ENCODE measurements at regions not wholly inside any gene's neighbourhood (a gene's known extent, or its start where the extent isn't known, plus 50 kb on each side); places are given as distances from the start of the nearest gene placed in this dataset.

DNA sequence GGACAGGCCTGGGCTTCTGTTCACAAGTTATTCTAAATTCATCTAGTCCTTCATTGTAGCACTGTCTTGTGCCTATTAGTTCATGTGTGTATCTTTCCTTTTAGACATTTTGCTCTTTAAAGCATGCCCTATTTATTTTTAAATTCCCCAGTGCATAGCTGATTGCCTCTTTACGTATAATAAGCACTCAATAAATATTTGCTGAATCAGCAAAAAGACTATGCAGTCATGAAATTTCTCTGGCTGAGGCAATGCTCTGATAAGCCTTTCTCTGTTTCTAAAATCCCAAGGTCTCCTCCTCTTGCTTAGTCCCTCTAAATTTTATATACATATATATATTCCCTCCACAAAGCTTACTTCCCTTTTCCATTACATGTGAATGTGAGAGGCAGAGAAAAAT is 315.9 kb upstream of the PCSK5 start:
- no peak for DNase-seq (ENCODE audit: low read depth)
- TF ChIP-seq, protein P1, sequence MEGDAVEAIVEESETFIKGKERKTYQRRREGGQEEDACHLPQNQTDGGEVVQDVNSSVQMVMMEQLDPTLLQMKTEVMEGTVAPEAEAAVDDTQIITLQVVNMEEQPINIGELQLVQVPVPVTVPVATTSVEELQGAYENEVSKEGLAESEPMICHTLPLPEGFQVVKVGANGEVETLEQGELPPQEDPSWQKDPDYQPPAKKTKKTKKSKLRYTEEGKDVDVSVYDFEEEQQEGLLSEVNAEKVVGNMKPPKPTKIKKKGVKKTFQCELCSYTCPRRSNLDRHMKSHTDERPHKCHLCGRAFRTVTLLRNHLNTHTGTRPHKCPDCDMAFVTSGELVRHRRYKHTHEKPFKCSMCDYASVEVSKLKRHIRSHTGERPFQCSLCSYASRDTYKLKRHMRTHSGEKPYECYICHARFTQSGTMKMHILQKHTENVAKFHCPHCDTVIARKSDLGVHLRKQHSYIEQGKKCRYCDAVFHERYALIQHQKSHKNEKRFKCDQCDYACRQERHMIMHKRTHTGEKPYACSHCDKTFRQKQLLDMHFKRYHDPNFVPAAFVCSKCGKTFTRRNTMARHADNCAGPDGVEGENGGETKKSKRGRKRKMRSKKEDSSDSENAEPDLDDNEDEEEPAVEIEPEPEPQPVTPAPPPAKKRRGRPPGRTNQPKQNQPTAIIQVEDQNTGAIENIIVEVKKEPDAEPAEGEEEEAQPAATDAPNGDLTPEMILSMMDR (conservative IDR thresholded peaks at IDR 0.05; ENCODE audit: low read depth, low read length) = no peak
- H3K4me3 ChIP-seq (ENCODE audit: low read depth, low read length) = no peak overlapping the region

DNA sequence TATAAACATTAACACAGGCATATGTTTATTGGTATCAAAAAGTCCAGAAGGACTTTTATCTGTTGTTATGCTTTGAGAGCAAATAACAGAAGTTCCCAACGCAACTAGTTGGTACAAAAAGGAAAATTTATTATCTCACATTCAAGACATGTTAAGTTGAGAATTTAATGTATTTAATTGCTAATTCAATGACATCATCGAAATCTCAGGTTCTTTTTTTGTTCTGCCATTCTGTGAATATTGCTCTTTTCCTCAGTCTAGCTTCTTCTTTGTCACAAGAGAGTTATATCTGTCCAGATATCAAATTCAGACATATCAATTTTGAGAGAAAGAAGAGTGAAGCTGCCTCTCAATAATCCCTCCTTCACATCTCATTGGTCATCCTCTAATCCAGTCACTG is 307.6 kb upstream of the PCSK5 start:
- H3K4me3 ChIP-seq (ENCODE audit: low read depth, low read length) = no peak overlapping the region
- TF ChIP-seq, protein P1 (conservative IDR thresholded peaks at IDR 0.05; ENCODE audit: low read depth, low read length) = no peak
- no peak for DNase-seq (ENCODE audit: low read depth)

DNA sequence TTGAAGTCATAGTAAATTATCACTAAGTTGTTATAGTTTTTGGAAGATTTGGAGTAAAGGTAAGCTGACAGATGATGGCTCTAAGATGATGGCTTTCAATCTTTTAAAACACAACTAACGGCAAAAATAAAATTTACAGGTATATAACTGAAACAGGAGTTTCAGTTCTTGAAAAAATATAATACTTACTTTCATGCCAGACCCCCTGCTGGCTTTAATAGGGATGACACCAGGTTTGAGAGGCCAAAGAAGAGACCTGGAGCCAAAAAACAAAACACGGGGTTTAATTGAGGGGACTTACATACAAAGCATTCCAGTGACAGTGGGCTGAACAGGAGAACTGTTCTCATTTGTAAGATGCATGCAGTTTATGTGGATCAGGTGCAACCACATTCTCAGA is 301.7 kb upstream of the PCSK5 start:
- no peak overlapping the region for H3K4me3 ChIP-seq (ENCODE audit: low read depth, low read length)
- DNase-seq (ENCODE audit: low read depth) = no peak
- TF ChIP-seq, protein P1 (conservative IDR thresholded peaks at IDR 0.05; ENCODE audit: low read depth, low read length) = peak; percentile 6

- no peak for DNase-seq (ENCODE audit: low read depth)
- H3K4me3 ChIP-seq (ENCODE audit: low read depth, low read length) = no peak overlapping the region
- TF ChIP-seq, protein P1 (conservative IDR thresholded peaks at IDR 0.05; ENCODE audit: low read depth, low read length) = no peak
Measured at GRCh38 chr9:75589497-75589896, 301.0 kb upstream of the PCSK5 start.

- TF ChIP-seq, protein P1 (conservative IDR thresholded peaks at IDR 0.05; ENCODE audit: low read depth, low read length) = no peak
- no peak overlapping the region for H3K4me3 ChIP-seq (ENCODE audit: low read depth, low read length)
- DNase-seq (ENCODE audit: low read depth) = no peak
Measured at GRCh38 chr9:75591972-75592371, 298.5 kb upstream of the PCSK5 start.

DNA sequence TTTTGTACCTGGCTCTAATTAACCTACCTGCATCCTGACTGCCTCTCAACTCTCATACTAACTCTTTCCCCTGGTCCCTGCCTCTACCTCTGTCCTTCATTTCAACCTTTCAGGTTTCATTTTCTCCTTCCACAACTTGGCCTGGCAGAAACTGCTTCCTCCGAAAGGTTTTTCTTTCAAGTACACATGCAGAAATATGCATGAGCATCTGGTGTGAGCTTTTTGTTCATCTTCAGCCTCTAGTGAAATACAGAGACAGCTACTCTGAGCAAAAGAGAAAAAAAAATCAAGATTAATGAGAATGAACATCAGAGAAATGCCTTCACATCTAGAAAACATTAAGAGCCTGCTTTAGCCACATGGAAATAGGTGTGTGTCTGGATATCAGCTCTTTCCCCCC is 297.9 kb upstream of the PCSK5 start:
- DNase-seq (ENCODE audit: low read depth) = no peak
- TF ChIP-seq, protein P1 (conservative IDR thresholded peaks at IDR 0.05; ENCODE audit: low read depth, low read length) = no peak
- H3K4me3 ChIP-seq (ENCODE audit: low read depth, low read length) = no peak overlapping the region

DNA sequence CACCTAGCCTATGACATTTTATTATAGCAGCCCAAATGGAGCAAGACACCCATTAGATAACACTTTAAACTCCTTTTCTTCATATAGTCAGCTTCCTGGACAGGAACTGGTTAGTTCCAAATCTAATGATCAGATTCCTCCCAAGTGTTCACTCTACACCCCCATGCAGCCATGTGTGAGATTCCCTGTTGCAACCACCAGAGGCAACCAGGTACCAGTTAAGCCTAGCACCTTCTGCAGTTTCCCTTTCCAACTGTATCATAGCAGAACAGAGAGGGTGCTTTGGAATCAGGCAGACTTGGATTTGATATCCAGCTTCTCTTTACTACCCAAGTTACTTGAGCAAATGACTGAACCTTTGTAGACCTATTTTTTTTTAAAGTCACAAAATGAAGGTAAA is 296.6 kb upstream of the PCSK5 start:
- TF ChIP-seq, protein P1 (conservative IDR thresholded peaks at IDR 0.05; ENCODE audit: low read depth, low read length) = no peak
- H3K4me3 ChIP-seq (ENCODE audit: low read depth, low read length) = no peak overlapping the region
- no peak for DNase-seq (ENCODE audit: low read depth)
